Testis (tissue), 2 donors: ENCODE measurements at regions not wholly inside any gene's neighbourhood (a gene's known extent, or its start where the extent isn't known, plus 50 kb on each side); places are given as distances from the start of the nearest gene placed in this dataset.

Experiments
- POLR2A ChIP-seq: fragments of 450-650 bp; IDR thresholded peaks from one replicate; pipeline ENCODE4 v1.6.1; 2017; ENCODE audit warnings: antibody characterized with exemption, mild to moderate bottlenecking, moderate library complexity
- TF ChIP-seq, protein P1 (sequence below), 3 experiments: fragments of 450-650 bp in 2 of 3; fragments of 200-600 bp in 1 of 3; sonication (generic) in 1 of 3; IDR thresholded peaks; one replicate each; pipeline ENCODE4 v1.5.1; 2016 to 2019; ENCODE audit warnings: antibody characterized with exemption in 3 of 3, mild to moderate bottlenecking in 2 of 3, moderate library complexity in 1 of 3

DNA sequence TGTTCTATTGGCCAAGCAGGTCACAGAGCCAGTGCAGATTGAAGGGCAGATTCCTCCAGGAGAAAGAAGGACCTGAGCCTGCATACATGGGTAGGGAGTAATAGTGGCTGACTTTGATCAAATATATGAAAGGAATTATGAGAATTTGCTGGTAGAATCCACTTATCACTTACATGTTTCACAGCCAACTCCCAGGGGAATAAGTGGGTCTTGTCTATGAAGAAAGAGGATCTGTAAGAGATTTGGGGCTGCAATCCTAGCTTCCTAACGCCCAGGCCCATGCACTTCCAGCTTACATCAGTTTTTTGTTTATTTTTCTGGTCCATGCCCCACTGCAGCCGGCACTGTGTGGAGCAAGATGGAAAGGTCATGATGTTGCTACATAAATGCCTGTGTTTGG is 107.9 kb upstream of the SYNDIG1 start:
- TF ChIP-seq, protein P1, sequence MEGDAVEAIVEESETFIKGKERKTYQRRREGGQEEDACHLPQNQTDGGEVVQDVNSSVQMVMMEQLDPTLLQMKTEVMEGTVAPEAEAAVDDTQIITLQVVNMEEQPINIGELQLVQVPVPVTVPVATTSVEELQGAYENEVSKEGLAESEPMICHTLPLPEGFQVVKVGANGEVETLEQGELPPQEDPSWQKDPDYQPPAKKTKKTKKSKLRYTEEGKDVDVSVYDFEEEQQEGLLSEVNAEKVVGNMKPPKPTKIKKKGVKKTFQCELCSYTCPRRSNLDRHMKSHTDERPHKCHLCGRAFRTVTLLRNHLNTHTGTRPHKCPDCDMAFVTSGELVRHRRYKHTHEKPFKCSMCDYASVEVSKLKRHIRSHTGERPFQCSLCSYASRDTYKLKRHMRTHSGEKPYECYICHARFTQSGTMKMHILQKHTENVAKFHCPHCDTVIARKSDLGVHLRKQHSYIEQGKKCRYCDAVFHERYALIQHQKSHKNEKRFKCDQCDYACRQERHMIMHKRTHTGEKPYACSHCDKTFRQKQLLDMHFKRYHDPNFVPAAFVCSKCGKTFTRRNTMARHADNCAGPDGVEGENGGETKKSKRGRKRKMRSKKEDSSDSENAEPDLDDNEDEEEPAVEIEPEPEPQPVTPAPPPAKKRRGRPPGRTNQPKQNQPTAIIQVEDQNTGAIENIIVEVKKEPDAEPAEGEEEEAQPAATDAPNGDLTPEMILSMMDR (IDR thresholded peaks at IDR 0.05), result no peak
- TF ChIP-seq POLR2A, result no peak
